Heart right ventricle (tissue), 16 donors: ENCODE measurements at regions not wholly inside any gene's neighbourhood (a gene's known extent, or its start where the extent isn't known, plus 50 kb on each side); places are given as distances from the start of the nearest gene placed in this dataset.
A peak's percentile ranks its signal among the peaks of the same experiment; 100 is the strongest.

ENCODE experiments used
- ATAC-seq, 8 donors: fragments of 200-7000 bp; cut with Tn5 transposase; one replicate each; pipeline ENCODE4 v1.9.1; 2020; ENCODE audit warnings: mild to moderate bottlenecking in 8 of 8, moderate library complexity in 8 of 8, moderate number of reproducible peaks in 1 of 8
- DNase-seq, 2 donors: peaks; one replicate each; pipeline ENCODE4 v3.0.0-alpha.2; 2020
- H3K27ac ChIP-seq, 10 donors: fragments of 200-600 bp; sonication (generic) in 2 of 10; one replicate each; pipeline versions ENCODE4 v1.5.0 to v1.8.0; 2020 to 2022; ENCODE audit warnings: mild to moderate bottlenecking in 3 of 10
- H3K27me3 ChIP-seq, 7 donors: fragments of 200-600 bp; one replicate each; pipeline ENCODE4 v1.8.0; 2021 to 2022; ENCODE audit warnings: mild to moderate bottlenecking in 2 of 7
- H3K36me3 ChIP-seq, 9 donors: fragments of 200-600 bp; sonication (generic) in 1 of 9; one replicate each; pipeline versions ENCODE4 v1.5.0 to v1.8.0; 2020 to 2022; ENCODE audit warnings: mild to moderate bottlenecking in 2 of 9
- H3K4me1 ChIP-seq, 9 donors: fragments of 200-600 bp; sonication (generic) in 1 of 9; one replicate each; pipeline versions ENCODE4 v1.5.0 to v1.8.0; 2020 to 2022; ENCODE audit warnings: mild to moderate bottlenecking in 4 of 9
- H3K4me3 ChIP-seq, 10 donors: fragments of 200-600 bp; sonication (generic) in 2 of 10; one replicate each; pipeline versions ENCODE4 v1.5.0 to v1.8.0; 2020 to 2022; ENCODE audit warnings: mild to moderate bottlenecking in 7 of 10, moderate library complexity in 2 of 10
- H3K9me3 ChIP-seq, 11 donors: fragments of 200-600 bp in 10 of 11; sonication (generic) in 2 of 11; one replicate each; pipeline versions ENCODE4 v1.5.0 to v1.8.0; 2013 to 2022; ENCODE audit warnings: mild to moderate bottlenecking in 2 of 11, control low read depth in 1 of 11, moderate library complexity in 1 of 11
- WGBS, 2 donors: extraction: QIAGEN DNeasy Blood & Tissue Kit; methylation state at CpG; one replicate each; pipeline ENCODE4 v1.1.7; 2013; ENCODE audit warnings: inconsistent platforms in 1 of 2; 5-methylcytosine and 5-hydroxymethylcytosine counted together
- intact Hi-C, 10 donors: fragments of 100-400 bp; cut with DNase I; formaldehyde crosslinking; loops; one replicate each; pipeline versions ENCODE4 v1.11.1 to v1.14.2; 2022
- TF ChIP-seq, protein P1 (sequence below), 9 donors: fragments of 200-600 bp; sonication (generic) in 2 of 9; IDR thresholded peaks; one replicate each; pipeline versions ENCODE4 v1.5.0 to v1.8.0; 2021 to 2022; ENCODE audit warnings: antibody characterized with exemption in 9 of 9, mild to moderate bottlenecking in 5 of 9, moderate library complexity in 1 of 9
- donor health status: Arrhythmogenic right ventricular cardiomyopathy.
- donor health status: ischemic (EF 13 %, LVEDD 7.1; RV severe dilation, severe dysfunction).
- donor health status: healthy with polysubstance abuse.
- donor health status: DM: no; HTN: yes; CAD: no.
- donor health status: DM: no; HTN: no; CAD: no.
- donor health status: ischemic (EF 25% LVEDD 6.9; RV normal size, moderate dysfunction).
- donor health status: ischemic (EF 25% LVEDD 5.7; RV mildly dilated, moderate dysfunction).
- donor health status: healthy.
- donor health status: DM: yes; HTN: yes; CAD: no.
- donor health status: Ischemic cardiomyopathy.
- donor health status: ischemic (EF 35%, LVEDD 5.7; RV mildly dilated, moderate dysfunction).
- donor health status: nonischemic (EF 11% LVEDD 7.7; RV severe dilation, severe dysfunction).
- donor health status: DM: yes; HTN: yes; CAD: no.
- donor health status: PGD.
- donor health status: ischemic (EF 29% LVEDD 5.4; RV normal size, mild dysfunction).
- donor health status: nonischemic (EF 23%, LVEDD 6.1; RV moderate dilation, normal function).

DNA sequence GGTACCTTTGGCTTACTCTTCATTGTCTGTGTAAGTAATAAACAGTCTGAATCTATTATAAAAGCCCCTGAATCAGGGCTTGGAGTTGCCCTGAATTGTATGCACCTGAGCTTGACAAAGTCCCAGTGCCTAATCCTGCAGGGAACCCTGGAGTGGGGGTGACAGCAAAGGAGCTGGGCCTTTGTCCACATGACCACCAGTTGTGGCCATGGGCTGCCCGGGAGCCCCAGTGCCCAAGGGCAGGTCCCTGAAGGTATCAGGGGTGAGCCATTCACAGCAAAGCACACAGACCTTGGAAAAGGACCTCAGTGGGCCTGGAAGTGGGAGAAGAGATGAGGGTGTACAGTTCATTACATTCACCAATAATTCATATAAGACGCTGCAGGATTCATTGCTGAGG lies 94.2 kb downstream of the BANF2 start:
- H3K36me3 ChIP-seq, result no peaks in the 10 kb centered on the region
- TF ChIP-seq, protein P1, sequence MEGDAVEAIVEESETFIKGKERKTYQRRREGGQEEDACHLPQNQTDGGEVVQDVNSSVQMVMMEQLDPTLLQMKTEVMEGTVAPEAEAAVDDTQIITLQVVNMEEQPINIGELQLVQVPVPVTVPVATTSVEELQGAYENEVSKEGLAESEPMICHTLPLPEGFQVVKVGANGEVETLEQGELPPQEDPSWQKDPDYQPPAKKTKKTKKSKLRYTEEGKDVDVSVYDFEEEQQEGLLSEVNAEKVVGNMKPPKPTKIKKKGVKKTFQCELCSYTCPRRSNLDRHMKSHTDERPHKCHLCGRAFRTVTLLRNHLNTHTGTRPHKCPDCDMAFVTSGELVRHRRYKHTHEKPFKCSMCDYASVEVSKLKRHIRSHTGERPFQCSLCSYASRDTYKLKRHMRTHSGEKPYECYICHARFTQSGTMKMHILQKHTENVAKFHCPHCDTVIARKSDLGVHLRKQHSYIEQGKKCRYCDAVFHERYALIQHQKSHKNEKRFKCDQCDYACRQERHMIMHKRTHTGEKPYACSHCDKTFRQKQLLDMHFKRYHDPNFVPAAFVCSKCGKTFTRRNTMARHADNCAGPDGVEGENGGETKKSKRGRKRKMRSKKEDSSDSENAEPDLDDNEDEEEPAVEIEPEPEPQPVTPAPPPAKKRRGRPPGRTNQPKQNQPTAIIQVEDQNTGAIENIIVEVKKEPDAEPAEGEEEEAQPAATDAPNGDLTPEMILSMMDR (IDR thresholded peaks at IDR 0.05), result no peak
- 95 to 98% methylated on average over 2 of the region's 2 CpGs for WGBS, 2 donors
- no peaks in the 10 kb centered on the region for H3K27me3 ChIP-seq
- DNase-seq (no peak), ATAC-seq (no peak)
- no peak overlapping the region for H3K4me3 ChIP-seq
- H3K27ac ChIP-seq, result peak overlapping the region in 2 of 10 donors; percentile 5 to 86
- peaks cover 0 to 27% (median 19%) of the 10 kb centered on the region in 9 donors for H3K4me1 ChIP-seq
- peaks cover 0 to 7% (median 0%) of the 10 kb centered on the region in 11 donors for H3K9me3 ChIP-seq
- intact Hi-C loops, result no loop called here

DNA sequence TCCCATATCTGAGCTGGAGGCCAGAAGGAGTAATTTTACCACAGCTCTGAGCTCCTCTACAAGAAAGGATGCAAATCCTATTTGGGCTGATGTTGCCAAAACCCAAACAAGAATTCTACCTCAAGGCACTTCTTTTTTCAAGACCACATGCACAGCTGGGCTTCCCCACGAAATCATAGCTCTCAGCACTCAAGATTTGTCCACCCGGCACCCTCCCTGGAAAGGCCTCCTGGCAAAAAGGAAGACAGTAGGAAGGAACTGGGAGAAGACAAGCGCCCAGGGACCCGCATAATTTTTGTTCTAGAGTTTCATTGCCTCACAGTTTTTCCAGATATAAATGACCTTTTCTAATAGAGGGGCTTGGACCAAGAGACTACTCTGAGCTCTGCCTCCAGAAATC lies 90.5 kb downstream of the BANF2 start:
- H3K9me3 ChIP-seq, result peaks cover 0 to 7% (median 0%) of the 10 kb centered on the region in 11 donors
- ATAC-seq (no peak), DNase-seq (no peak)
- H3K27me3 ChIP-seq, result no peaks in the 10 kb centered on the region
- WGBS, 2 donors, result 73 to 77% methylated on average over 4 of the region's 4 CpGs
- peak overlapping the region in 1 of 10 donors; percentile 48 for H3K27ac ChIP-seq
- H3K36me3 ChIP-seq, result no peaks in the 10 kb centered on the region
- TF ChIP-seq, protein P1 (IDR thresholded peaks at IDR 0.05), result no peak
- H3K4me1 ChIP-seq, result peaks cover 0 to 25% (median 10%) of the 10 kb centered on the region in 9 donors
- intact Hi-C loops, result no loop called here
- H3K4me3 ChIP-seq, result no peak overlapping the region

DNA sequence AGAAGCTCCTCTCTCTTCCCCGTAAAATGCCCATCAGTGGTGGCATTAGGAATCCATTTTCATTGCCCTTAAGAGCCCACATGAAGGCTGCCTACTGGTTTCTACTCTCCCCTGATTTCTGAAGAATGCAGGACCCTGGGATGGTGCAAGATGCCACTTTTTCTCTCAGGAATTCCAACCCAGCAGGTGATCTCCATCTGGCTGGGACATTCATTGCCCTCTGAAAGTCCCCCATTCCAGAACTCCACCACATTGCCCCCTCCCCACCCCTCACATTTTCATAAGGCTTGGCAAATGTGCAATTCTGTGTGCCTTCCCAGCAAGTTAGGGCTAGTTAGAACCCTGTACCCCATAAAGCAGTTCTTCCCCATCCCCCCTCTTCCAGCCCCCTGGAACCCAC lies 88.0 kb downstream of the BANF2 start:
- 84 to 100% methylated on average over 1 of the region's 1 CpG for WGBS, 2 donors

DNA sequence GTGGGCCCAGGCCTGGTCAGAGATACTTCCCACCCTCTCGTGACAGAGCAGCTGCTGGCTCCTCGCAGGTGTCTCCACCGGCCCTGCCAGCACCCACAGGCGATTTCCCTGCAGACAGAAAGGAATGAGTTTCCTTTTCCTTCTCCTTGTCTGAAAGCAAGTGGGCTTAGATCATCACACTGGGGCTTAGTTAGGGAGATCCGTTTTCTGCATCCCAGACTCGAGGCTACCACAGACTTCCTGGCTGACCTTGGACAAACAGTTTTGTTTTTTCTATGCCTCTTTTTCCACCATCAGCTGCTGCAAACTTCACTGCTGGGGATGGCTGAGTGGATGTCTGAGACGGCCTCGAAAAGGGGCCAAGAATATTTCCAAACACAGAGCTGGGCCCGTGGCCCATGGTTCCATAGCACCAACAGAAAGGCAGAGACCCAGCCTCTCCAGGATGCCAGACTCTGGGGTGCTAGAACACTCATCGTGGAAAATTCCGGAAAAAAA lies 86.5 kb downstream of the BANF2 start:
- H3K4me3 ChIP-seq, result no peak overlapping the region
- no peak for DNase-seq
- no peaks in the 10 kb centered on the region for H3K27me3 ChIP-seq
- 44 to 54% methylated on average over 11 of the region's 11 CpGs for WGBS, 2 donors
- H3K27ac ChIP-seq, result peak overlapping the region in 8 of 10 donors; percentile 3 to 73 (median 60)
- H3K36me3 ChIP-seq, result no peaks in the 10 kb centered on the region
- intact Hi-C loops, result no loop called here
- ATAC-seq, result peak; percentile 39 to 91 (median 72)
- H3K9me3 ChIP-seq, result no peaks in the 10 kb centered on the region
- H3K4me1 ChIP-seq, result peaks cover 0 to 15% (median 6%) of the 10 kb centered on the region in 9 donors
- TF ChIP-seq, protein P1 (IDR thresholded peaks at IDR 0.05), result no peak

More for the DNA sequence above, 88.0 kb downstream of the BANF2 start:
- Histone ChIP-seq H3K36me3 (no peaks in the 10 kb centered on the region), H3K9me3 (no peaks in the 10 kb centered on the region), H3K4me1 (peaks cover 0 to 15% (median 6%) of the 10 kb centered on the region in 9 donors), H3K27ac (no peak overlapping the region), H3K4me3 (no peak overlapping the region), H3K27me3 (no peaks in the 10 kb centered on the region)
- intact Hi-C loops, result no loop called here
- ATAC-seq (no peak), DNase-seq (no peak)
- TF ChIP-seq, protein P1 (IDR thresholded peaks at IDR 0.05), result no peak
